PC-3 (cell line): ENCODE measurements at regions not wholly inside any gene's neighbourhood (a gene's known extent, or its start where the extent isn't known, plus 50 kb on each side); places are given as distances from the start of the nearest gene placed in this dataset.

Source experiments
- ATAC-seq: fragments of 200-7000 bp; cut with Tn5 transposase; 2 replicates; pipeline ENCODE4 v1.9.1; 2020; ENCODE audit warnings: mild to moderate bottlenecking, moderate library complexity
- BruUV-seq: library from RNA; stranded (reverse); fragments of 400-500 nt; replicated peaks from 2 replicates; lab custom pipeline; 2021; lab: Mats Ljungman, UMichigan
- CTCF ChIA-PET: fragments of 300-600 bp; sonication (Branson Sonifier 250); formaldehyde crosslinking; loops from one replicate; lab custom pipeline; 2022; ENCODE audit warnings: antibody characterized with exemption; lab: Charles Lee
- POLR2A ChIA-PET: fragments of 300-600 bp; sonication (Branson Sonifier 250); formaldehyde crosslinking; loops from one replicate; lab custom pipeline; 2022; ENCODE audit warnings: antibody characterized with exemption; ENCODE audit not compliant: unreplicated experiment; lab: Charles Lee
- DNase-seq: peaks from one replicate; pipeline ENCODE4 v3.0.0-alpha.2; 2015
- H2AFZ ChIP-seq: fragments of 300-600 bp; sonication (generic); 2 replicates; pipeline ENCODE4 v1.6.0; 2016; ENCODE audit warnings: antibody characterized with exemption, low read length
- H3F3A ChIP-seq: fragments of 300-600 bp; sonication (generic); one replicate; pipeline ENCODE4 v1.6.0; 2017; ENCODE audit warnings: antibody characterized with exemption, low read length, control low read depth, mild to moderate bottlenecking; ENCODE audit not compliant: unreplicated experiment
- H3K27ac ChIP-seq: fragments of 300-600 bp; sonication (generic); 2 replicates; pipeline ENCODE4 v1.5.1; 2016; ENCODE audit warnings: mild to moderate bottlenecking, low read length
- H3K27me3 ChIP-seq: fragments of 300-600 bp; sonication (generic); 2 replicates; pipeline ENCODE4 v1.6.1; 2016; ENCODE audit warnings: low read length, mixed read lengths
- H3K36me3 ChIP-seq: fragments of 300-600 bp; sonication (generic); 2 replicates; pipeline ENCODE4 v1.6.1; 2016; ENCODE audit warnings: low read depth, mixed run types, low read length, mixed read lengths
- H3K4me1 ChIP-seq: fragments of 300-600 bp; sonication (generic); 2 replicates; pipeline ENCODE4 v1.5.1; 2016; ENCODE audit warnings: low read length; ENCODE audit not compliant: insufficient read depth
- H3K4me2 ChIP-seq: fragments of 300-600 bp; sonication (generic); 2 replicates; pipeline ENCODE4 v1.6.0; 2016; ENCODE audit warnings: low read length
- H3K4me3 ChIP-seq: fragments of 300-600 bp; sonication (generic); 2 replicates; pipeline ENCODE4 v1.5.1; 2016; ENCODE audit warnings: mild to moderate bottlenecking, low read length, mixed read lengths
- H3K79me2 ChIP-seq: fragments of 300-600 bp; sonication (generic); 2 replicates; pipeline ENCODE4 v1.6.1; 2017; ENCODE audit warnings: low read length, mixed read lengths
- H3K9ac ChIP-seq: fragments of 300-600 bp; sonication (generic); 2 replicates; pipeline ENCODE4 v1.6.0; 2016; ENCODE audit warnings: mild to moderate bottlenecking, low read length
- H3K9me2 ChIP-seq: fragments of 300-600 bp; sonication (generic); replicated peaks from 2 replicates; pipeline ENCODE4 v1.6.1; 2016; ENCODE audit warnings: mixed run types, low read length, mixed read lengths
- H3K9me3 ChIP-seq: fragments of 300-600 bp; sonication (generic); 2 replicates; pipeline ENCODE4 v1.6.1; 2016; ENCODE audit warnings: low read length, mixed read lengths
- H4K20me1 ChIP-seq: fragments of 300-600 bp; sonication (generic); 2 replicates; pipeline ENCODE4 v1.6.1; 2016; ENCODE audit warnings: low read length, mixed read lengths
- CTCF ChIP-seq: fragments of 300-600 bp; sonication (generic); conservative IDR thresholded peaks from 2 replicates; pipeline ENCODE4 v1.5.1; 2017; ENCODE audit warnings: antibody characterized with exemption, low read depth, mild to moderate bottlenecking, low read length
- EZH2 ChIP-seq: fragments of 300-600 bp; sonication (generic); IDR thresholded peaks from one replicate; pipeline ENCODE4 v1.6.1; 2017; ENCODE audit warnings: antibody characterized with exemption, mild to moderate bottlenecking, low read length; ENCODE audit not compliant: unreplicated experiment
- EZH2phosphoT487 ChIP-seq: fragments of 300-600 bp; sonication (generic); IDR thresholded peaks from 2 replicates; pipeline ENCODE4 v1.6.1; 2018; ENCODE audit warnings: mild to moderate bottlenecking, antibody characterized with exemption, low read length, borderline replicate concordance
- intact Hi-C: fragments of 100-400 bp; cut with micrococcal nuclease; formaldehyde crosslinking; loops from 2 replicates; pipeline ENCODE4 v1.9.0; 2023

GRCh38 chr18:23311351-23312121 lies 141.6 kb upstream of the RIOK3 start:
- TSS peak; percentile 66 for BruUV-seq
- peak overlapping the region; percentile 56 for H2AFZ ChIP-seq
- no peaks in the 10 kb centered on the region for H3K27me3 ChIP-seq
- no peaks in the 10 kb centered on the region for H4K20me1 ChIP-seq
- H3K9ac ChIP-seq = peak overlapping the region; percentile 53
- ChIA-PET CTCF (interaction anchor here (0.7 kb wide), 1 partner anchor 69 kb away, joined by 3 read pairs; no protein-coding TSS in a partner anchor), POLR2A (no interaction called here)
- peaks cover 30% of the 10 kb centered on the region for H3K4me1 ChIP-seq
- ATAC-seq (peak; percentile 49), DNase-seq (peak; percentile 76)
- no peaks in the 10 kb centered on the region; the same call in 1 of the 2 replicates for H3K36me3 ChIP-seq
- H3K4me3 ChIP-seq = peak overlapping the region; percentile 32; the same call in 1 of the 2 replicates
- peak overlapping the region; percentile 75 for H3K4me2 ChIP-seq
- peak overlapping the region; percentile 91 for H3K27ac ChIP-seq
- intact Hi-C loops = loop anchor here (1.0 to 2.0 kb wide), 3 partner anchors 27 to 66 kb away; no protein-coding TSS in a partner anchor
- no peaks in the 10 kb centered on the region for H3K9me2 ChIP-seq
- no peaks in the 10 kb centered on the region for H3F3A ChIP-seq
- H3K79me2 ChIP-seq = no peaks in the 10 kb centered on the region
- TF ChIP-seq CTCF (no peak), EZH2 (no peak), EZH2phosphoT487 (no peak)
- no peaks in the 10 kb centered on the region for H3K9me3 ChIP-seq

- no peak for ATAC-seq
These were observed 139.7 kb upstream of the RIOK3 start for GRCh38 chr18:23313379-23313778.

More at GRCh38 chr18:23313379-23313778, 139.7 kb upstream of the RIOK3 start:
- Histone ChIP-seq H3F3A (no peaks in the 10 kb centered on the region), H3K9me2 (no peaks in the 10 kb centered on the region), H3K27me3 (no peaks in the 10 kb centered on the region), H3K36me3 (no peaks in the 10 kb centered on the region; the same call in 1 of the 2 replicates), H3K27ac (no peak overlapping the region), H3K9ac (no peak overlapping the region), H3K9me3 (no peaks in the 10 kb centered on the region), H3K4me2 (no peak overlapping the region), H4K20me1 (no peaks in the 10 kb centered on the region), H3K4me3 (no peak overlapping the region), H2AFZ (no peak overlapping the region), H3K79me2 (no peaks in the 10 kb centered on the region), H3K4me1 (peaks cover 38% of the 10 kb centered on the region)
- intact Hi-C loops = no loop called here
- POLR2A ChIA-PET = no interaction called here
- BruUV-seq = no TSS peak
- CTCF ChIA-PET = no interaction called here
- TF ChIP-seq EZH2phosphoT487 (no peak), EZH2 (no peak), CTCF (no peak)
- DNase-seq = no peak
